ENCODE measurements at regions not wholly inside any gene's neighbourhood (a gene's known extent, or its start where the extent isn't known, plus 50 kb on each side); places are given as distances from the start of the nearest gene placed in this dataset.

DNA sequence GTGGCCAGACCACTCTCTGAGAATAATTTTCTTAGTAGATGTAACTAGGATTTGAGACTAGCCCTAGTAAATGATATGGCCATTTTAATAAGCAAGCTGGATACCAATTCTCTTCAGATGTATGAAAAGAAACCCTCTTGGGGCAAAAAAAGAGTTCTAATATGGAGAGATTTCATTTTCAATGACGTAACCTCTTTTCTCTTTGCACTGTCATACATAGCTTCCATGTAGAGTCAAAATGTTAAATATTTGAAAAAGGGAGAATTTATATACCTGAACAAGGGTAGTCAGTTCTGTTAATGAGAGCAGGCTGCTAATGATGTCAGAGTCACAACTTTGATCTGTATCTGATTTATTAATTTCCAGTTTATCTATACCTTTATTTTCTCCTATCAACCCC, 120.0 kb downstream of the KBTBD8 start:
- TF ChIP-seq, protein P1, sequence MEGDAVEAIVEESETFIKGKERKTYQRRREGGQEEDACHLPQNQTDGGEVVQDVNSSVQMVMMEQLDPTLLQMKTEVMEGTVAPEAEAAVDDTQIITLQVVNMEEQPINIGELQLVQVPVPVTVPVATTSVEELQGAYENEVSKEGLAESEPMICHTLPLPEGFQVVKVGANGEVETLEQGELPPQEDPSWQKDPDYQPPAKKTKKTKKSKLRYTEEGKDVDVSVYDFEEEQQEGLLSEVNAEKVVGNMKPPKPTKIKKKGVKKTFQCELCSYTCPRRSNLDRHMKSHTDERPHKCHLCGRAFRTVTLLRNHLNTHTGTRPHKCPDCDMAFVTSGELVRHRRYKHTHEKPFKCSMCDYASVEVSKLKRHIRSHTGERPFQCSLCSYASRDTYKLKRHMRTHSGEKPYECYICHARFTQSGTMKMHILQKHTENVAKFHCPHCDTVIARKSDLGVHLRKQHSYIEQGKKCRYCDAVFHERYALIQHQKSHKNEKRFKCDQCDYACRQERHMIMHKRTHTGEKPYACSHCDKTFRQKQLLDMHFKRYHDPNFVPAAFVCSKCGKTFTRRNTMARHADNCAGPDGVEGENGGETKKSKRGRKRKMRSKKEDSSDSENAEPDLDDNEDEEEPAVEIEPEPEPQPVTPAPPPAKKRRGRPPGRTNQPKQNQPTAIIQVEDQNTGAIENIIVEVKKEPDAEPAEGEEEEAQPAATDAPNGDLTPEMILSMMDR (IDR thresholded peaks at IDR 0.05; ENCODE audit: low read depth, low read length, missing control alignments), result no peak
- H3K27me3 ChIP-seq (replicated peaks), result no peaks in the 10 kb centered on the region
- DNase-seq, result no peak
- no peak overlapping the region for H3K4me3 ChIP-seq (ENCODE audit: low read depth, low read length)
- H3K27ac ChIP-seq, result no peak overlapping the region
- H3K36me3 ChIP-seq (replicated peaks), result no peaks in the 10 kb centered on the region
- in situ Hi-C loops (cut with HindIII; ENCODE audit: low pct_ligation_motif_present, low sequenced_read_pairs), result no loop called here

DNA sequence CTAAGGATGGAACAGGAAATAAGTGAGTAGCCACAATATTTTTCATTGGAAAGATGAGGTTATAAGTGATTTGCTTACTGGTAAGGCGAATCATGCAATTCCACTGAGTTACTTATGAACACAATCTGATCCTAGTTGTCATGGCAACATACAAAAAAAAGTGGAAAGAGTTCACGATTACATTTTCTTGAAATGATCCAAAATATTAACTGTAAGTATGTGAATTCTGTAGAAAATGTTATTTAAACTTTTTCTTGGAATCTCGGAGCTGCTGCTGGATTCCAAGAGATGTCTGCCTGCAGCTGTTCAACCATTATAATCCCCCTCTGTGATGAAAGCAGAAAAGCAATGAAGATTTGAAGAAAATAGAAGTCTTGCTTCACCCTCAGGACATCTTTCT, 120.5 kb downstream of the KBTBD8 start:
- DNase-seq, result no peak
- Histone ChIP-seq H3K36me3 (replicated peaks) (no peaks in the 10 kb centered on the region), H3K27ac (no peak overlapping the region), H3K4me3 (ENCODE audit: low read depth, low read length) (no peak overlapping the region), H3K27me3 (replicated peaks) (no peaks in the 10 kb centered on the region)
- in situ Hi-C loops (cut with HindIII; ENCODE audit: low pct_ligation_motif_present, low sequenced_read_pairs), result no loop called here
- TF ChIP-seq, protein P1 (IDR thresholded peaks at IDR 0.05; ENCODE audit: low read depth, low read length, missing control alignments), result no peak

DNA sequence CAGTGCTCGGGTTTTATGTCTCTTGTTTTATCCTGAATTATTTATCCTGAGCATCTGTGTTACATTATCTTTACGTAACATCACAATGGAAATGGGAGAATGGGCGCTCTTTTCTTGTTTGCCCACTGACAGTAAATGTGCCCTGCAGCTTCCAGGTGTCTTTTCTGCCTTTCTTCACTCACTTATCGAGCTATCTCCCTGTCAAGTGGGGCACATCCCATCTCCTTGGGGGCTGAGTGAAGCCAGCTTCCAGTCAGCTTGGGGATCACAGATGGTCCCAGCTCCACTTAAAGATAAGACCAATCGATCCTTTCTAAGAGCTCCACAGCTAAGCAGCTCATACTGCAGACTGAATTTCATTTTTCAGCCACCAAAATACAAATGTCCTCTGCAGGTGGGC, 125.8 kb downstream of the KBTBD8 start:
- H3K27me3 ChIP-seq (replicated peaks), result no peaks in the 10 kb centered on the region
- TF ChIP-seq, protein P1 (IDR thresholded peaks at IDR 0.05; ENCODE audit: low read depth, low read length, missing control alignments), result no peak
- H3K4me3 ChIP-seq (ENCODE audit: low read depth, low read length), result no peak overlapping the region
- DNase-seq, result no peak
- in situ Hi-C loops (cut with HindIII; ENCODE audit: low pct_ligation_motif_present, low sequenced_read_pairs), result no loop called here
- H3K36me3 ChIP-seq (replicated peaks), result no peaks in the 10 kb centered on the region
- H3K27ac ChIP-seq, result no peak overlapping the region

DNA sequence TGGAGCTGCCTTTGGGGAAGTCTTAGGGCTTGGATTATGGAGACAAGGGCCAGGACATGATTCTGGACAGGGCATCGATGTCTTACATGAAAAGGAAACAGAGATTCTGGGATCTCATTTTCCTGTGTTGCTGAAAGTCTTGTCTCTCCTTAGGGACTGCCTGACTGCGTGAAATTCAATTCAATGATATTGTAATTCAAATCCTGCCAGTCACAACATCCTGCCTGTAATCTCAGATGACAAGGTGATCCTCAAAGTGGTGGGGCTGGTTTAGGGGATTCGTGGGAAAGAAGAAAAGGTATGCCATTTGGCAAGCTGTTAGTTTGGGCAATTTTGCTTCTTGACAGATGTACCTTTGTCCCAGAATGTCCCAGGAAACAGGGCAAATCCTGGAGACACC, 129.1 kb downstream of the KBTBD8 start:
- no peak overlapping the region for H3K4me3 ChIP-seq (ENCODE audit: low read depth, low read length)
- in situ Hi-C loops (cut with HindIII; ENCODE audit: low pct_ligation_motif_present, low sequenced_read_pairs), result no loop called here
- H3K27me3 ChIP-seq (replicated peaks), result no peaks in the 10 kb centered on the region
- no peaks in the 10 kb centered on the region for H3K36me3 ChIP-seq (replicated peaks)
- TF ChIP-seq, protein P1 (IDR thresholded peaks at IDR 0.05; ENCODE audit: low read depth, low read length, missing control alignments), result no peak
- DNase-seq, result no peak
- no peak overlapping the region for H3K27ac ChIP-seq

DNA sequence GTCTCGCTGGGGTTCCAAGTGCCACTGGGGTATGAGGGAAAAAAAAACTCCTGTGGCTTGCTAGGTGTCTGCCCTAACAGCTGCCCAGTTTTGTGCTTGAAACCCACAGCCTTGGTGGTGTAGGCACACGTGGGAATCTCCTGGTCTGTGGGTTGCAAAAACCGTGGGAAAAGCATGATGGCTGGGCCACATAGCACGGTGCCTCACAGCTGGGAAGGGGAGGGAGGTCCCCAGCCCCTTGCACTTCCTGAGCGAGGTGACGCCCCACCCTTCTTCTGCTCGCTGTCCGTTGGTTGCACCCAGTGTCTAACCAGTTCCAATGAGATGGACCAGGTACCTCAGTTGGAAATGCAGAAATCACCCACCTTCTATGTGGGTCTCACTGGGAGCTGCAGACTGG, 144.3 kb downstream of the KBTBD8 start:
- H3K27me3 ChIP-seq (replicated peaks), result no peaks in the 10 kb centered on the region
- no peak for DNase-seq
- TF ChIP-seq, protein P1 (IDR thresholded peaks at IDR 0.05; ENCODE audit: low read depth, low read length, missing control alignments), result no peak
- no peaks in the 10 kb centered on the region for H3K36me3 ChIP-seq (replicated peaks)
- no peak overlapping the region for H3K4me3 ChIP-seq (ENCODE audit: low read depth, low read length)
- in situ Hi-C loops (cut with HindIII; ENCODE audit: low pct_ligation_motif_present, low sequenced_read_pairs), result no loop called here
- H3K27ac ChIP-seq, result no peak overlapping the region

DNA sequence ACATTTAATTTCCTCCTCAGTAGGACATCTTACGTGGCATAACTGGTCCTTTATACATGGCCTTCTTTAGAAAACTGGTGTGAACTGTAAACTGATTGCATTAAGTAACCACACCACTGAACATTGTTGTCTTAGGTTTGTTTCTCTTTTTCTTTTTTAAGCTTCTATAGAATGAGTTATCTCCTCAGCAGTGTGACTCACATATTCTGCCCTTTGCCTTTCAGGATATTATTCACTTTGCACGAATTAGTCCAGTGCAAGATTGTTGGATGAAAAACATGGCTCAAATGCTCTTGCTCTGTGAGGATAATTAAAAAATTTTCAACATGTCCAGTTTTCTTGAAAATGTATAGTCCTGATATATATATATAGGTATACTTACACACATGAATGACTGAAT, 147.6 kb downstream of the KBTBD8 start:
- DNase-seq, result no peak
- no peak overlapping the region for H3K4me3 ChIP-seq (ENCODE audit: low read depth, low read length)
- H3K27me3 ChIP-seq (replicated peaks), result no peaks in the 10 kb centered on the region
- no peaks in the 10 kb centered on the region for H3K36me3 ChIP-seq (replicated peaks)
- TF ChIP-seq, protein P1 (IDR thresholded peaks at IDR 0.05; ENCODE audit: low read depth, low read length, missing control alignments), result no peak
- in situ Hi-C loops (cut with HindIII; ENCODE audit: low pct_ligation_motif_present, low sequenced_read_pairs), result no loop called here
- no peak overlapping the region for H3K27ac ChIP-seq
